K562 (cell line): ENCODE measurements at regions not wholly inside any gene's neighbourhood (a gene's known extent, or its start where the extent isn't known, plus 50 kb on each side); places are given as distances from the start of the nearest gene placed in this dataset.

Experiments
- ATAC-seq: fragments of 200-7000 bp; cut with Tn5 transposase; 3 replicates; pipeline ENCODE4 v1.9.1; 2020; ENCODE audit warnings: moderate library complexity
- BruUV-seq: library from RNA; stranded (reverse); fragments of 400-500 nt; replicated peaks from 2 replicates; lab custom pipeline; 2021; lab: Mats Ljungman, UMichigan
- CTCF ChIA-PET: fragments of 300-600 bp; formaldehyde crosslinking; extraction: SDS; loops from one replicate; lab custom pipeline; 2021; ENCODE audit warnings: low intra/inter-chr PET ratio; lab: Yijun Ruan, JAX
- POLR2A ChIA-PET: fragments of 300-600, 350-650 bp; sonication (Branson Sonifier 250); formaldehyde crosslinking; extraction: SDS; loops from one replicate; lab custom pipeline; 2021; ENCODE audit warnings: antibody characterized with exemption, inconsistent platforms; lab: Yijun Ruan, JAX
- DNase-seq, 4 experiments: peaks; one replicate each; pipeline versions ENCODE4 v3.0.0 to v3.0.0-alpha.2; 2011 to 2018; ENCODE audit warnings: low spot score in 3 of 4, mixed read lengths in 3 of 4; ENCODE audit errors: extremely low read depth in 1 of 4
- FAIRE-seq: peaks from 2 replicates; lab custom pipeline; 2011; peaks lifted over from hg19 to GRCh38; lab: Jason Lieb, UNC
- H2AFZ ChIP-seq: 2 replicates; pipeline ENCODE4 v1.6.0; 2011; ENCODE audit warnings: low read depth, low read length, control low read depth, inconsistent platforms
- H3K27ac ChIP-seq: fragments of 200-600 bp; 3 replicates; pipeline ENCODE4 v1.8.0; 2011; ENCODE audit warnings: low read depth, mild to moderate bottlenecking, control low read depth, inconsistent platforms, low read length, moderate library complexity, mixed read lengths; ENCODE audit errors: extremely low read depth
- H3K27me3 ChIP-seq, 2 experiments: fragments of 300-600 bp in 1 of 2; 2 replicates in 1 of 2; 3 replicates in 1 of 2; pipeline versions ENCODE4 v1.6.0 to v1.8.0; 2011; ENCODE audit warnings: inconsistent platforms in 2 of 2, low read length in 2 of 2, mild to moderate bottlenecking in 1 of 2, mixed read lengths in 1 of 2, moderate library complexity in 1 of 2; ENCODE audit not compliant: control insufficient read depth in 2 of 2, insufficient read depth in 2 of 2
- H3K36me3 ChIP-seq: fragments of 300-600 bp; 3 replicates; pipeline ENCODE4 v1.8.0; 2011; ENCODE audit warnings: mild to moderate bottlenecking, low read length, inconsistent platforms; ENCODE audit not compliant: control insufficient read depth, insufficient read depth
- H3K4me1 ChIP-seq, 2 experiments: fragments of 200-600 bp in 1 of 2; replicated peaks in 1 of 2; 2 replicates in 1 of 2; 3 replicates in 1 of 2; pipeline versions ENCODE4 v1.5.1 to v1.8.0; 2011; ENCODE audit warnings: inconsistent platforms in 2 of 2, low read length in 2 of 2, mild to moderate bottlenecking in 1 of 2, mixed read lengths in 1 of 2, moderate library complexity in 1 of 2; ENCODE audit not compliant: control insufficient read depth in 2 of 2, insufficient read depth in 2 of 2
- H3K4me2 ChIP-seq: 2 replicates; pipeline ENCODE4 v1.6.1; 2011; ENCODE audit warnings: low read length, control low read depth, inconsistent platforms, mixed read lengths; ENCODE audit not compliant: insufficient read depth
- H3K4me3 ChIP-seq: fragments of 200-600 bp; sonication (generic), shearing (Covaris generic); 2 replicates; pipeline ENCODE4 v1.5.1; 2016; ENCODE audit warnings: control low read depth, inconsistent platforms
- H3K79me2 ChIP-seq: fragments of 200-600 bp; 3 replicates; pipeline ENCODE4 v1.8.0; 2011; ENCODE audit warnings: low read length, inconsistent platforms; ENCODE audit not compliant: control insufficient read depth, insufficient read depth
- H3K9ac ChIP-seq, 2 experiments: 2 replicates each; pipeline versions ENCODE4 v1.6.0 to v1.6.1; 2011; ENCODE audit warnings: low read depth in 2 of 2, low read length in 2 of 2, control low read depth in 1 of 2, inconsistent platforms in 1 of 2, mild to moderate bottlenecking in 1 of 2, mixed read lengths in 1 of 2; ENCODE audit not compliant: insufficient read depth in 1 of 2
- H3K9me1 ChIP-seq: one replicate; pipeline ENCODE4 v1.6.0; 2011; ENCODE audit warnings: inconsistent platforms, mild to moderate bottlenecking, low read length, moderate library complexity; ENCODE audit not compliant: control insufficient read depth, insufficient read depth
- H3K9me3 ChIP-seq: replicated peaks from 2 replicates; pipeline ENCODE4 v1.5.1; 2011; ENCODE audit warnings: low read depth, low read length, inconsistent platforms; ENCODE audit not compliant: control insufficient read depth, insufficient read depth
- H4K20me1 ChIP-seq: replicated peaks from 2 replicates; pipeline ENCODE4 v1.6.1; 2011; ENCODE audit warnings: low read length, inconsistent platforms, mixed read lengths; ENCODE audit not compliant: control insufficient read depth, insufficient read depth
- E2F8 ChIP-seq: fragments of 450-650 bp; IDR thresholded peaks from 2 replicates; pipeline ENCODE4 v1.7.1; 2018; ENCODE audit warnings: mild to moderate bottlenecking, low read depth; ENCODE audit not compliant: partially characterized antibody
- ELF2 ChIP-seq: fragments of 250-450 bp; sonication (Bioruptor Pico); IDR thresholded peaks from 2 replicates; pipeline ENCODE4 v1.5.0; 2021; ENCODE audit warnings: mild to moderate bottlenecking
- ETS2 ChIP-seq: IDR thresholded peaks from 2 replicates; pipeline ENCODE4 v1.6.1; 2016; ENCODE audit warnings: borderline replicate concordance, missing genetic modification characterization, mild to moderate bottlenecking, moderate library complexity, missing compliant biosample characterization; ENCODE audit not compliant: poor library complexity, severe bottlenecking
- FOXK2 ChIP-seq, 2 experiments: fragments of 450-650 bp; IDR thresholded peaks in 1 of 2; conservative IDR thresholded peaks in 1 of 2; 2 replicates each; pipeline ENCODE4 v1.6.1; 2016; ENCODE audit warnings: low read depth in 2 of 2, mild to moderate bottlenecking in 1 of 2
- FOXP4 ChIP-seq: sonication (generic); formaldehyde crosslinking; IDR thresholded peaks from 2 replicates; pipeline ENCODE4 v1.8.0; 2022; ENCODE audit warnings: mild to moderate bottlenecking, missing genetic modification reagents, borderline replicate concordance
- KAT2B ChIP-seq: IDR thresholded peaks from one replicate; pipeline ENCODE4 v1.6.1; 2012; ENCODE audit warnings: low read depth, mild to moderate bottlenecking, control low read depth, inconsistent platforms, low read length, moderate library complexity
- MED1 ChIP-seq: sonication (generic); formaldehyde crosslinking; IDR thresholded peaks from 2 replicates; pipeline ENCODE4 v1.8.1; 2023; ENCODE audit warnings: missing genetic modification reagents, borderline replicate concordance
- NFE2L1 ChIP-seq: fragments of 450-650 bp; IDR thresholded peaks from 2 replicates; pipeline ENCODE4 v1.6.1; 2016; ENCODE audit warnings: missing genetic modification characterization, low read depth, mild to moderate bottlenecking, missing compliant biosample characterization, moderate library complexity, borderline replicate concordance
- PHTF2 ChIP-seq: fragments of 250-450 bp; sonication (Bioruptor Pico); IDR thresholded peaks from 2 replicates; pipeline ENCODE4 v1.5.0; 2021; ENCODE audit warnings: mild to moderate bottlenecking
- ZBTB11 ChIP-seq, 3 experiments: fragments of 200-800 bp in 1 of 3; fragments of 250-450 bp in 1 of 3; fragments of 450-650 bp in 1 of 3; sonication (Bioruptor Pico) in 1 of 3; sonication (Bioruptor generic) in 1 of 3; formaldehyde crosslinking in 1 of 3; IDR thresholded peaks; 2 replicates each; pipeline versions ENCODE4 v1.6.1 to v1.8.0; 2016 to 2022; ENCODE audit warnings: mild to moderate bottlenecking in 2 of 3, missing genetic modification characterization in 2 of 3, missing compliant biosample characterization in 1 of 3, moderate library complexity in 1 of 3
- ZNF133 ChIP-seq: fragments of 250-450 bp; sonication (Bioruptor Pico); IDR thresholded peaks from 2 replicates; pipeline ENCODE4 v1.4.0; 2020; ENCODE audit warnings: mild to moderate bottlenecking
- ZNF316 ChIP-seq: fragments of 450-650 bp; IDR thresholded peaks from 2 replicates; pipeline ENCODE4 v1.6.1; 2016
- WGBS: fragments of 100-300 bp; shearing (Covaris generic); methylation state at CpG from one replicate; pipeline ENCODE4 v1.1.6; 2016; ENCODE audit warnings: low coverage, mixed read lengths; ENCODE audit not compliant: insufficient coverage; ENCODE audit errors: missing lambda C conversion rate; 5-methylcytosine and 5-hydroxymethylcytosine counted together
- in situ Hi-C: fragments of 300-500 bp; cut with MboI; formaldehyde crosslinking; loops from 4 replicates; pipeline ENCODE4 v1.15.0; 2018; ENCODE audit warnings: inconsistent platforms, mixed read lengths
- intact Hi-C: fragments of 100-400 bp; cut with micrococcal nuclease; formaldehyde crosslinking; loops from 2 replicates; pipeline ENCODE4 v1.14.2; 2022

GRCh38 chr22:34064696-34065095, 144.4 kb upstream of the LARGE1 start (continued):
- no peak for TF ChIP-seq E2F8
- no peak for TF ChIP-seq ETS2 (tag)
- TF ChIP-seq, all 486 proteins: peak for 0

GRCh38 chr22:34067031-34067430, 146.8 kb upstream of the LARGE1 start:
- H3K9me1 ChIP-seq, result no peaks in the 10 kb centered on the region
- no peaks in the 10 kb centered on the region for H3K36me3 ChIP-seq
- no peak overlapping the region for H3K27ac ChIP-seq
- no peaks in the 10 kb centered on the region for H4K20me1 ChIP-seq
- H3K79me2 ChIP-seq, result no peaks in the 10 kb centered on the region
- H3K9me3 ChIP-seq, result no peaks in the 10 kb centered on the region
- no peaks in the 10 kb centered on the region for H3K4me1 ChIP-seq
- ATAC-seq, result no peak
- no peak overlapping the region for H2AFZ ChIP-seq
- no peak overlapping the region for H3K9ac ChIP-seq
- no peak overlapping the region for H3K4me3 ChIP-seq
- no peak overlapping the region for H3K4me2 ChIP-seq
- DNase-seq, result no peak
- TF ChIP-seq FOXK2 (conservative IDR thresholded peaks at IDR 0.05 in 1 of 2, IDR thresholded peaks at IDR 0.05 in 1 of 2; ENCODE audit: low read depth in 2 of 2) (no peak), ZNF133 (no peak), KAT2B (no peak), PHTF2 (no peak), ZBTB11 (CRISPR knock-in tag; IDR thresholded peaks at IDR 0.05) (no peak), ZNF316 (no peak), MED1 (no peak), FOXP4 (CRISPR knock-in tag) (no peak), NFE2L1 (no peak), ELF2 (CRISPR knock-in tag) (no peak)
- intact Hi-C loops, result no loop called here
- ChIA-PET POLR2A (interaction anchor here (0.7 kb wide), 1 partner anchor 16 kb away, joined by 3 read pairs; no protein-coding TSS in a partner anchor), CTCF (no interaction called here)
- H3K27me3 ChIP-seq, result no peaks in the 10 kb centered on the region
- WGBS, result 0% methylated on average over 7 of the region's 7 CpGs
- no peak for FAIRE-seq
- in situ Hi-C loops, result no loop called here
- no TSS peak for BruUV-seq
